GM18858 (cell line): ENCODE measurements at regions not wholly inside any gene's neighbourhood (a gene's known extent, or its start where the extent isn't known, plus 50 kb on each side); places are given as distances from the start of the nearest gene placed in this dataset.
"Not testable (repeated sequence)": the region's sequence is repeated elsewhere in the genome, so short reads cannot be mapped to it uniquely, and the experiment has no call there.

Experiments used
- ATAC-seq: cut with Tn5 transposase; IDR thresholded peaks from one replicate; pipeline ENCODE4 v1.9.1; 2021; ENCODE audit not compliant: unreplicated experiment

DNA sequence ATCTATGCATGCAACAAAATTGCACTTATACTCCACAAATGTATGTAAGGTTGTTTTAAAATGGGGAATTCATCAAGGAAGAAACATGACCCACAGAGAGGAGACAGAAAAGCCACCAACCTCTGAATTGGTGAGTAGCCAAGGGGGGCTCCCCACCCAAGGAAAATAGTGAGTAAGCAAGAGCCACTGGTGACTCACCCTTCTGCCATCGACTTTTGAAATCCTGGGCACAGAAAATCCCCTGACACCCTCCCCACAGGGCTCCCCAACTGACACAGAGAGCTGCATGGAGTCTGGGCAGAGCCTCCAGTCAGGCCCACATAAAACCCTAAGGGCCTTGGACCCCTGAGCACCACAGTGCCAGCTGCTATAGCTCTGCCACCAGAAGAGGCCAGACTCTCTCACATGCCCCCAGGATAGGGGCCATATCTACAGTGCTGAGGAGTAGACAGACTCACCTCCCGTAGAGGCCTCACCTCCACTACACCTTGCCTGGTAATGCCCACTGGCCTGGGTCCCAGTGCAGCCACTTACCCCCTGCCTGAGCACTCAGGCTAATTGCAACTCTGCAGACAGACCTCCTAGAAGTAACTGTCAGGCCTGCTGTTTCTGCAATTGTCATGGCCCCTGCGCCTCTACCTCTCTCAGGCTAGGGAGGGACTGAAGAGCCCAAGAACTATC, 244.7 kb upstream of the WSB1 start:
- no peak for ATAC-seq

DNA sequence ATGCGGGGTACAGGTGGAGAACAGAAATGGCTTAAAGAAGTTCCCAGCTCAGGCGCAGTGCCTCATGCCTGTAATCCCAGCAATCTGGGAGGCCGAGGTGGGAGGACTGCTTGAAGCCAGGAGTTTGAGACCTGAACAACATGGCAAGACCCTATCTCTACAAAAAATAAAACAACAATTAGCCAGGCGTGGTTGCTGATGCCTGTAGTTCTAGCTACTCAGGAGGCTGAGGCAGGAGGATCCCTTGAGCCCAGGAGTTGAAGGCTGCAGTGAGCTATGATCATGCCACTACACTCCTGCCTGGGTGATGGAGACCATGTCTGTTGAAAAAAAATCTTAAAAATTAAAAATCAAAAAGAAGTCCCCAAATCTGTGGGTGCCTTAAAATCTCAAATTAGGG, 228.3 kb upstream of the WSB1 start:
- ATAC-seq: no peak

DNA sequence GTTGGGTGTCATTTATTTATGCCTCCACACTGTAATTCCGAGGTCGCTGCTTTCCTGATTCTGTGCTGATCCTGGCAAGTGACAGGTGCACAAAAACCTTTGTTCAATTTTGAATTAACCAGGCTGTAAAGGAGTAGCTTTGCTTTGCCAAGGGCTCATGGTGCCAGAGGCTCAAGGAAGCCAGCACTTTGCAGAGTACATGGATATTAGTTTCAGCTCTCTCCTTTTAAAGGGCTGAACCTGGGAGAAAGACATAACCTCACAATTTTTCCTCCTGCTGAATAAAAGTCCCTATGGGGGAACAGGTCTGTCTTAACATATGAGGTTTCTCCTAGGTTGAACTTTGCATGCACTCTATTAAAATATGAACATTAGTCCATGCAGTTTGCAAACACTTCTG, 227.6 kb upstream of the WSB1 start:
- ATAC-seq: no peak

DNA sequence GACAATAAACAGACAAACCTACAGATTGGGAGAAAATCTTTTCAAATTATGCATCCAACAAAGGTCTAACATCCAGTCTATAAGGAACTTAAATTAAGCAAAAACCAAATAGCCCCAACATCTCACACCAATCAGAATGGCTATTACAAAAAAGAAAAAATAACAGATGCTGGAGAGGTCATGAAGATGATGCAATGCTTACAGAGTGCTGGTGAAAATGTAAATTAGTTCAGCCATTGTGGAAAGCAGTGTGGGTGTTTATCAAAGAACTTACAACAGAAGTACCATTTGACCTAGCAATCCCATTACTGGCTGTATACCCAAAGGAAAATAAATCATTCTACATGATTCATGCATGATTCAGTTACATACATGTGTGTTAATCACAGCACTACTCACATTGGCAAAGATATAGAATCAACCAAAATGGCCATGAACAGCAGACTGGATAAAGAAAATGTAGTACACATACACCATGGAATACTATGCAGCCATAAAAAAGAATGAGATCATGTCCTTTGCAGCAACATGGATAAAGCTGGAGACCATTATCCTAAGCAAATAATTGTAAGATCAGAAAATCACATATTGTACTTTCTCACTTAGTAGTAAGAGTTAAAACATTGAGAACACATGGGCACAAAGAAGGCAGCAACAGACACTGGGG, 223.9 kb upstream of the WSB1 start:
- no peak for ATAC-seq

DNA sequence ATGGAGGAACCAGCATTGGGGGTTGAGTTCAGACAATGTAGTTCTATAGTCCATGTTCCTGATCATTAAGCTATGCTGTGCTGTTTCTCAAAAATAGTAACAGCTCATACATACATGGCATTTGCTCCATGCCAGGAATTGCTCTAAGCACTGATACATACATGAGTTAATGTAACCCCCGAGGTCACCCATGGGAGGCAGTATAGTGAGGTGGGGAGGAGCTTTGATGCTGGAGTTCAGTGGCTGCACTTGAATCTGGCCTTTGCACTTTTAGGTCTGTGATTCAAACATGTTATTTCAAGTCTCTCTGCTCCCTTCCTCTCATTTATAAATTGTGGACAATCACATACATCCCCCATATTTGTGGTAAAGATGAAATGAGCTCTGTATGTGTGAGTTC, 223.1 kb upstream of the WSB1 start:
- no peak for ATAC-seq

DNA sequence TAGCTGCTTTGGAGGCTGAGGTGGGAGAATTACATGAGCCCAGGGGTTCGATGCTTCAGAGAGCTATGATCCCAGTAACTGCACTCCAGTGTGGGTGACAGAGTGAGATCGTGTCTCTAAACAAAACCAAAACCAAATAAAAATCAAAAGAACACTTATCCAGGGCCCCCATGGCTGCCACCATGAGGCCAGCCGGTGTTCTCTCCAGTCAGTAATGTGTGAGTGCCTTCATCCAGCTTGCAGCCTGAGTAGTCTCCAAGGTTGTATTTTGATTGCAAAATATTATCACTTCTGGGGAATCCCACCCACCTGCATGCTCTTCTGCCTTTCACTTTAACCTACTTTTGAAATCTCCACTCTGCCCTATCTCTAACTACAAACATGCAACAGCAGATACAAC, 221.0 kb upstream of the WSB1 start:
- no peak for ATAC-seq

DNA sequence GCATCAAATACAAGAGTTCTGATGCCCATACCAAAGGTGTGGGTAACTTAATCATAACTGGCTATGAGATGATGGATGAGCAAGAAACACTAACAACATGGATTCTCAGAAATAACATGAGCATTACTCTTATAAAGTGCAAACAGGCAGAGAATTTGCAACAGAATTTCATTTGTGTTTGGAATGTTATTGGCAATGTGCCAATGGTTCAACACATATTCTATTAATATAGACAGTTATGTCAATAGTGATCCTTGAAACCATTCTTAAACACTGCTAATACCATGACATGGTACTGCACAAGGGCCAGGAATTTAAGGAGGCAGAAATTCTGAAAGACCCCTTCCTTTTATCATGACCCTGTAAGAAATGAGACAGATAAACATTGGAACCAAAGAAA, 217.1 kb upstream of the WSB1 start:
- ATAC-seq: no peak

DNA sequence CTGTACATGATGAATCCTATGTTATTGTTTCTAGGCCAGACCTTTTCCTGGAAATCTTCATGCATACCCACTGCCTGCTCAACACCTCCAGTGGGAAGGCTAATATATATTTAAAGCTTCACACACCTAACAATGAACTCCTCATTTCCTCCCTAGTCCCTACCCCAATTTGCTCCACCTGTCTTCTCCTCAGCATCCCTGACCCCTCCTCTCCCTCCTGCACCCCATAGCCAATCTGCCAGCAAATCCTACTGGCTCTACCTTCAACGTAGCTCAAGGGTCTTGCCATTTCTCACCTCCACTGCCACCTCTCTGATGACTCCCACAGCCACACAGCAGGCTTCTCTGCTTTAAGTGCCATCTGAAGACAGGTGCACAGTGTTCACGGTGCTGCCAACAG, 215.6 kb upstream of the WSB1 start:
- ATAC-seq: no peak

DNA sequence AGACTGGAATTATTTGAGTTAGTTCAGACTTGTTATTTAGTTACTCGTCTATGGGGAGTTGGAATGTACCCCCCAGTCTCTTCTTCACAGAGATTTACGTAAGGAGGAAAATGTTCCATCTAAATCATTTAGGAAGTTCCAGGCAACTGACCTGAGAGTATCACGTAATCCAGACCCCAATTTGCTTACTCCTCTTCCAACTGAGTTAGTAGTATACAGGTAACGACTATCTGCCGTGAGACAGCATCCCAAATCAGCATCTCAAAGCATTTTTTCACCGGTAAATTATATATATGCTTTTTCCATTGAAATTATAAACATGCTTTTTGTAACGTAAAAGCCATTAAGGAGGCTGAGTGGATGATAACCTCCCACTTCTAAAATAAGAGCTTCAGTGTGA, 214.3 kb upstream of the WSB1 start:
- no peak for ATAC-seq

DNA sequence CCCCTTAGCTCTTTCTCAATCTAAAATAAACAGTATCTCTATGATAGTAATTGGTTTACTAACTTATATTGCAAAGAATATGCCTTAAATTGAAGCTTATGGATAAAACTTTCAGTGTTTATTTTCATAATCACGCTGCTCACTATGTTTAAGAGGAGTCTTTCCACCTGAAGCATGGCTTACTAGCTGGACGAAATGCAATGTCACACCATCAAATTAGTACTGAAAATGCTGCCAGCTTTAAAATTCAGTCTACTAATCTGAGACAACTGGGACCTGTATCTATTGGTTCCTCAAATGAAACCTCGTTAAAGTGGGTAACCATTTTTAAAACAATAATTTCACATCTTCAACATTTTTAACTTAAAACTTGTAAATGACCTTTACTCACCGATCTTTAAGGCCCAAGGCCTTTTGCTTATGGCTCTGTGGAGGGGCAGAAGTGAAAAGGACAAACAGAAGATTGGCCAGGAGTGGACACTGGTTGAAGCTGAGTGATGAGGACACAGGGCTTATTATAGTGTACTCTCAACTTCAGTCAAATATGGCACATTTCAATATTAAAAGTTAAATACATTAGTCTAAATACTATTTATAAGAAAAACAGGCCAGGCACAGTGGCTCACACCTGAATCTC, 212.8 kb upstream of the WSB1 start:
- no peak for ATAC-seq

DNA sequence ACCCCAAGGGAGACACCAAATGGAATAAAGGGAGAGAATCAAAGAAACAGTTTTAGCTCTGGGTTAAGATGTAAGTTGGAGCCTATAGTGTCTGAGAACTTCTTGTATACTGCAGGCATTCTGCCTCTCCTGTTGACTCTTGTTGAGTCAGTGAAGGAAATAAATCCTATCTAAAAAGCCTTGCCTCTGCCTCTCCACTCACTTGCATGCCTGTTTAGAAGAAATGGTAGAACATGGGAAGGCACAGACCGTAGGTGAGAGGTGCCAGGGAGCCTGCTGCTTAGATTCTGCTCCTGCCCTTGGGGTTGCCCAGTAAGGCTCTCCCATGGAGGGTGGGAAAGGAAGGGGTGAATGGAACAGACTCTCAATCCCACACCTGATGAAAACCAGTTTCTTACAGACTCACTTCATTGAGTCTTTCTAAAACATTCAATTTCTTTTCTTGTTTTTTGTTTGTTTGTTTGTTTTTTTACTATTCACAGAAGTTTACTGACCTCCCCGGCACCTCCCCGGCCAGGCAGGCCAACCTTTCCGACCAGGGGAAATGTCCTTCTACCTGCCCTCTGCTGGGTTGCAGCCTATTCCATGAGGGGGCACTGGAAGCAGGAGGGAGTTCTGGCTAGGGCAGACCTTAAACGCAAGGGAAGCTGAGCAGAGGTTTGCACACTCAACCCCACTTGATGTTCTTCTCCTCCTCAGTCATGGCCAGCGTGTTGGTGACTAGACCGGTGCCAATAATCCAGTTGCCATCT, 211.7 kb upstream of the WSB1 start:
- no peak for ATAC-seq

DNA sequence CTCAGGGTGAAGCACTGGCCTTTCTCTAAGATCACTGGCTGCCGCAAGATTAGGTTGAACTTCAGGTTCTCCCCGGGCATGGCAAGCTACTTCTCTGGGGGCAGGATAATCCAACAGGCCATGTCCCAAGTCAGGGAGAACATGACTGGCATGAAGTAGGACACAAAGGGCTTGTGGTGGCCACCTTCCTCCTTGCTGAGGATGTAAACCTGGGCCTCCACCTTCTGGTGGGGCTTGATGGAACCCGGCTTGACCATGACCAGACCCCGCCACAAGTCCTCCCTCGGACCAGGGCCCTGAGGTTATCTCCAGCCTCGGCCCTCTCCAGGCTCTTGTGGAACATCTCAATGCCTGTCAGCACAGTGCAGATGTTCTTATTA, 211.1 kb upstream of the WSB1 start:
- no peak for ATAC-seq

DNA sequence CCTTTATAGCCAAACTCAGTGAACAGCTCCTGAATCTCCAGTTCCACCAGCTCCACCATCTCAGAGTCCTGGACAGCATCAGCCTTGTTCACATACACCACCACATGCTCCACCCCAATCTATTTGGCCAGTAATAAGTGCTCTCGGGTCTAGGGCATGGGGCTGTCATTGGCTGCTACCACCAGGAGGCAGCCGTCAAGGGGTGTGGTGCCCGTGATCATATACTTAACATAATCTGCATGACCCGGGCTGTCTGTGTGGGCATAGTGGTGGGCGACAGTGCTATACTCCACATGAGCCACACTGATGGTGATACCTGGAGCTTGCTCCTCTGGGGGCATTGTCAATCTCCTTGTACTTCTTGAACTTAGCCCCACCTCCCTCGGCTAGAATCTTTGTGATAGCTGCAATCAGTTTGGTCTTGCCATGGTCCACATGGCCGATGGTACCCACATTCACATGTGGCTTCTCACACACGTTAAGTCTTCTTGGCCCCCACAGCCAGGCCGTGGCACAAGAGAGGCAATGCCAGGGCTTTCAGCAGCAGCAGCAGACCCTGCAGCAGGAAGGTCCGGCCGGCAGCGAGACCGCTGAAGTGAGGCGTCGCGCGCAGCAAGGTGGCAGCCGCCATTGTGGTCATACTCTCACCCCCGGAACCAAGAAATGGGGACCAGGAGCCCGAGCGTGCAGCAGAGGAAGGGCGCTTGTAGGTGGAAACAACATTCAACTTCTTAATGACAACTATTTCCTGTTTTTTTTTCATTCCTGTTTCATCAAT, 210.3 kb upstream of the WSB1 start:
- ATAC-seq: no peak

DNA sequence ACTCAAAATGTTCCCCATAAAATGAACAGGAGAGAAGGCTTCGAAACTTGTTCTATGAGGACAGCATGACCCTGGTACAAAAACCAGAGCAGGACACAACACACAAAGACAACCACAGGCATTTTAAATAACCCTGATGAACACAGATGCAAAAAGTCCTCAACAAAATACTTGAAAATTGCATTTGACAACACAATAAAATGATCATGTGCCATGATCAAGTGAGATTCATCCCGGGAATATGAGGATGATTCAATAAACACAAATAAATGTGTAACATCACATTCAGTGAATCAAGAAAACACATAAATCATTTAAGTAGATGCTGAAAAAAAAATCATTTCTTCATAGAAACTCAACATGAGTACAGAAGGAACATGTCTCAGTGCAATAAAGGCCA, 208.4 kb upstream of the WSB1 start:
- no peak for ATAC-seq

DNA sequence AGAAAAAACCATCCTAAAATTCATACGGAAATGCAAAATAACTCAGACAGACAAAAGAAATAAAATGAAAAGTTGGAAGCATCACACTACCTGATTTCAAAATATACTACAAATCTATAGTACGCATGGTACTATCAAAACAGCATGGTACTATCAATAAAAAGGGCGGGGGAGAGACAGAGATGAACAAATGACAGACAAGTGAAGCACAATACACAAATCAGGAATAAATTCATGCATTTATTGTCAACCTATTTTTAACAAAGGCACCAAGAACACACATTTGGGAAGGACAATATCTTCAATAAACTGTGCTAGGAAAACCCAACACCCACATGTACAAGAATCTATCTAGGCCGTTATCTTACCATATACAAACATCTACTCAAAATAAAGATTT, 207.4 kb upstream of the WSB1 start:
- ATAC-seq: no peak

DNA sequence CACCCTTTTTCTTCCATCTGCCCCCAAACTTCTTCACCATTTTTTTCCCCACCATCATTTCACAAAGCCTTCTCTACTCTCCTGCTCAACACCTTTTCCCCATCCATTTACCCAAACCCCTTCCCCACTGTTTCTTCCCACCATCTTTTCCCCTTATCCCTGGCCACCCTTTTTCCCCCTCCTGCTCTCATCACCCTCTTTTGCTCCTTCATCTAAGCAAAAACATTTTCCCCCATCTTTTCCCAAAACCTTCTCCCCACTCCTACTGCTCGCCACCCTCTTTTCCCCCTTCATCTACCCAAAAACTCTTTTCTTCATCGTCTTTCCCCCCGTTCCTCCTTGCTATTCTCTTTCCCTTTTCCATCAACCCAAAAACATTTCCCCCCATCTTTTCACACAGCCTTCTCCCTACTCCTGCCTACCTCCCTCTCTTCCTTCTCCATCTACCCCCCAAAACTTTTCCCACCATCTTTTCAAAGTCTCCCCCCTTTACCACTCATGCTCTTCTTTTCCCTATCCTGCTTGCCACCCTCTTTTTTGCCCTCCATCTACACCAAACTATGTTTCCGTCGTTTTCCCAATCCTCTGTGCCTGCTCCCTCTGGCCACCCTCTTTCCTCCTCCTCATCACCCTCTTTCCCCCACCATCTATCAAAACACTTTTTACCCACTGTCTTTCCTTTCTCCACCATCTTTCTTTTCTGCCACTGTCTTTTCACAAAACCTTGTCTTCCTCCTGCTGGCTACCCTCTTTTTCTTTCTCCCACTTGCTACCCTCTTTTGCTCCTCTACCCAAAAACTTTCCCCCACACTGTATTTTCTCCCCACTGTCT, 205.8 kb upstream of the WSB1 start:
- ATAC-seq: no peak

DNA sequence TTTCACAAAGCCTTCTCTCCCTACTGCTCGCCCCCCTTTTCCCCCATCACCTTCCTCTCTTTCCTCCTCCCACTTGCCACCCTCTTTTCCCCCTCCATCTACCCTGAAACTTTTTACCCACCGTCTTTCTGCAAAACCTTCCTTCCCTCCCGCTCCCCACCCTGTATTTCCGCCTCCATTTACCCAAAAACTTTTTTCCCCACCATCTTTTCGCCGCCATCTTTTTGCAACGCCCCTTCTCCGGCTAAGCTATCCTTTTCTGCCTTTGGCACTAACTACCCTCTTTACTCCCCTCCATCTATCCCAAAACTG, 205.2 kb upstream of the WSB1 start:
- ATAC-seq: no peak

DNA sequence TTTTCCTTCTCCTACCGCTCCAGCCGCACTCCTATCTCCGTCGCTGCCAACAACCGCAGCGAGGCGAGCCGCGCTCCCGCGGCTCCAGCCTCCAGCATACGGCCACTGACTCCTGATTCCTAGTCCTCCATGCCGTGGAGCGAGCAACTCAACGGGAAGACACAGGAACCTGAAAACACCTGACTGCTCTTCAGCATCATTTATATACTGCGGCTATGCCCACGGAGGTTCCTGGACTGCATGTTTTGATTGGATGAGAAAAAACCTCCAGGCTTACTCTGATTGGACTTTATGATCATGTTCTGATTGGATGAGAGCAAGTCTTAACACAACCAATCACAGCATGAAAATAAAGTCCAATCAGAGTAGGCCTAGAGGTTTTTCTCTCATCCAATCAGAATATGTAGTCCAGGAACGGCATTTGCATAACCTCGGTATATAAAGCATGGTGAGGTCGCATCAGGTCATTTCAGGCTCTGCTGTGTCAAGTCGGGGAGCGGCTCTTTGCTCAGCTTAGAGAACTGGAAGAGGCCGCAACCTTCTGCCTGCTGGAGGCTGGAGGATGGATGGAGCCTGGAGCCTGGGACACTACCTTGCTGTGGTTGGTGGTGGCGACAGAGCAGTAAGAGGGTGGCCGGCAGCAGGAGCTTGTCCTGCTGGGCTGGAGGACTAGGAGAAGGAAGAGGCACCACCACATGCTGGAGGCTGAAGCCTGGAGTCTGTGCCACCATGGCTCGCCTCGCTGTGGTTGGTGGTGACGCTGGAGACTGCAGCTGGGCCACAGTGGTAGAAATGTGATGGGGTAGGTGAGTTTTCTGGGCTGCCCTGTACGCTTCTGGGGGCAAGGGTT, 204.6 kb upstream of the WSB1 start:
- not testable (repeated sequence) for ATAC-seq

DNA sequence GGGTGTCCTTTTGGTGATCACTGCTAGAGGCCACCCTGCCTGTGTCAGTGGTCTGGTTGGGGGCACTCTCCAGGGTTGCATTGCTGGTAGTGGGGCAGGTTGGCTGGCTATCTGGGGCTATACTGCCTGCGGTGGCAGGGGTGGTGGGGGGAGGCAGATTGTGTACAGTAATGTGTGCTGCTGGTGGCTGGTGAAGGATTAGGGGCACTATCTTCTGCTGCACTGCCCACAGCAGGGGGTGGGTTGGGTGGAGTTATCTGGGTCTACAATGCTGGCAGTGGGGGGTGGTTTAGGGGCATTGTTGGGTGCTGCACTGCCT, 204.0 kb upstream of the WSB1 start:
- ATAC-seq: no peak
